ENCODE measurements at regions not wholly inside any gene's neighbourhood (a gene's known extent, or its start where the extent isn't known, plus 50 kb on each side); places are given as distances from the start of the nearest gene placed in this dataset.

GRCh38 chrX:20527041-20527440, 260.3 kb upstream of the RPS6KA3 start:
- TF ChIP-seq CTCF (conservative IDR thresholded peaks at IDR 0.05; ENCODE audit: low read length) (no peak), EZH2phosphoT487 (IDR thresholded peaks at IDR 0.05; ENCODE audit: borderline replicate concordance, low read depth, low read length) (no peak)
